ENCODE measurements at regions not wholly inside any gene's neighbourhood (a gene's known extent, or its start where the extent isn't known, plus 50 kb on each side); places are given as distances from the start of the nearest gene placed in this dataset.

DNA sequence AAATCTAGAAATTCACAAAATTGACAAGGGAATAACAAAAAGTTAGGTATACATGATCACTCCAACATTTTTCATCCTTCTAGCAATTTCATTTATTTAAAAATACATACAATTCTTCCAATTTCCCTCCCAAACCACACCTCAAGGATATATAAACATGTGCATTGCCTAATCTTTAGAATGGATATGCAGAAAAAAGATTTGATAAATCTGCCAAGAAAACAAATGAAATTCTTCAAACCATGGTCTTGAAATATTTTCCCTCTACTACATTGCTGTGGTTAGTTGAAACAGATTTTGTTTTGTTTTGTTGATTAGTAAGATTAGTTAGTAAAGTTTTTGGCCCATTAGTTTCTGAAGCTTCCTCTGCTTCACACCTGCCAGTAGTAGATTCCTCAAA, 703.3 kb upstream of the CCDC179 start:
- TF ChIP-seq, protein P1, sequence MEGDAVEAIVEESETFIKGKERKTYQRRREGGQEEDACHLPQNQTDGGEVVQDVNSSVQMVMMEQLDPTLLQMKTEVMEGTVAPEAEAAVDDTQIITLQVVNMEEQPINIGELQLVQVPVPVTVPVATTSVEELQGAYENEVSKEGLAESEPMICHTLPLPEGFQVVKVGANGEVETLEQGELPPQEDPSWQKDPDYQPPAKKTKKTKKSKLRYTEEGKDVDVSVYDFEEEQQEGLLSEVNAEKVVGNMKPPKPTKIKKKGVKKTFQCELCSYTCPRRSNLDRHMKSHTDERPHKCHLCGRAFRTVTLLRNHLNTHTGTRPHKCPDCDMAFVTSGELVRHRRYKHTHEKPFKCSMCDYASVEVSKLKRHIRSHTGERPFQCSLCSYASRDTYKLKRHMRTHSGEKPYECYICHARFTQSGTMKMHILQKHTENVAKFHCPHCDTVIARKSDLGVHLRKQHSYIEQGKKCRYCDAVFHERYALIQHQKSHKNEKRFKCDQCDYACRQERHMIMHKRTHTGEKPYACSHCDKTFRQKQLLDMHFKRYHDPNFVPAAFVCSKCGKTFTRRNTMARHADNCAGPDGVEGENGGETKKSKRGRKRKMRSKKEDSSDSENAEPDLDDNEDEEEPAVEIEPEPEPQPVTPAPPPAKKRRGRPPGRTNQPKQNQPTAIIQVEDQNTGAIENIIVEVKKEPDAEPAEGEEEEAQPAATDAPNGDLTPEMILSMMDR (IDR thresholded peaks at IDR 0.05; ENCODE audit: insufficient read depth, low read depth, low read length) = no peak
- no peak for TF ChIP-seq EZH2 (IDR thresholded peaks at IDR 0.05; ENCODE audit: insufficient read depth, low read length)
